Ovary (tissue), 7 donors: ENCODE measurements at regions not wholly inside any gene's neighbourhood (a gene's known extent, or its start where the extent isn't known, plus 50 kb on each side); places are given as distances from the start of the nearest gene placed in this dataset.

ENCODE experiments used
- DNase-seq, 5 donors: peaks; one replicate each; pipeline ENCODE4 v3.0.0-alpha.2; 2019 to 2020
- H3K27ac ChIP-seq, 2 donors: fragments of 200-600 bp; one replicate each; pipeline versions ENCODE4 v1.5.1 to v1.8.0; 2019 to 2022
- H3K27me3 ChIP-seq: fragments of 200-600 bp; one replicate; pipeline ENCODE4 v1.8.0; 2022
- H3K36me3 ChIP-seq: fragments of 200-600 bp; sonication (generic); one replicate; pipeline ENCODE4 v1.5.1; 2019
- H3K4me1 ChIP-seq: one replicate; pipeline ENCODE4 v1.8.1; 2013; ENCODE audit warnings: mild to moderate bottlenecking, moderate library complexity; ENCODE audit not compliant: insufficient read depth
- H3K4me3 ChIP-seq: fragments of 200-600 bp; sonication (generic); one replicate; pipeline ENCODE4 v1.5.1; 2017
- H3K9me3 ChIP-seq, 2 donors: fragments of 200-600 bp in 1 of 2; sonication (generic) in 1 of 2; one replicate each; pipeline versions ENCODE4 v1.5.1 to v1.8.1; 2013 to 2019; ENCODE audit warnings: mild to moderate bottlenecking in 1 of 2, moderate library complexity in 1 of 2
- EP300 ChIP-seq: sonication (generic); formaldehyde crosslinking; IDR thresholded peaks from one replicate; pipeline ENCODE4 v1.6.1; 2017; ENCODE audit warnings: antibody characterized with exemption
- POLR2A ChIP-seq: fragments of 450-650 bp; IDR thresholded peaks from one replicate; pipeline ENCODE4 v1.6.1; 2017; ENCODE audit warnings: antibody characterized with exemption, mild to moderate bottlenecking, moderate library complexity
- WGBS, 3 donors: extraction: QIAGEN DNeasy Blood & Tissue Kit in 1 of 3; methylation state at CpG; one replicate each; pipeline versions ENCODE4 v1.1.5 to v1.1.7; 2013 to 2017; 5-methylcytosine and 5-hydroxymethylcytosine counted together
- intact Hi-C, 4 donors: fragments of 100-400 bp; cut with DNase I; formaldehyde crosslinking; loops; one replicate each; pipeline versions ENCODE4 v1.11.0 to v1.15.1; 2022 to 2023
- TF ChIP-seq, protein P1 (sequence below), 3 donors: fragments of 450-650 bp in 2 of 3; fragments of 200-600 bp in 1 of 3; IDR thresholded peaks; one replicate each; pipeline versions ENCODE4 v1.5.1 to v1.8.0; 2016 to 2022; ENCODE audit warnings: antibody characterized with exemption in 3 of 3, mild to moderate bottlenecking in 1 of 3
- donor health status: DM: no; HTN: no; CAD: no; lungs with moderate emphysema.
- donor health status: DM: no; HTN: no; CAD: no.
- donor health status: Bipolar disorder and iron deficiency.
- donor health status: DM: no; HTN: no; CAD: no.
- donor health status: DM: yes; HTN: yes; CAD: no.

DNA sequence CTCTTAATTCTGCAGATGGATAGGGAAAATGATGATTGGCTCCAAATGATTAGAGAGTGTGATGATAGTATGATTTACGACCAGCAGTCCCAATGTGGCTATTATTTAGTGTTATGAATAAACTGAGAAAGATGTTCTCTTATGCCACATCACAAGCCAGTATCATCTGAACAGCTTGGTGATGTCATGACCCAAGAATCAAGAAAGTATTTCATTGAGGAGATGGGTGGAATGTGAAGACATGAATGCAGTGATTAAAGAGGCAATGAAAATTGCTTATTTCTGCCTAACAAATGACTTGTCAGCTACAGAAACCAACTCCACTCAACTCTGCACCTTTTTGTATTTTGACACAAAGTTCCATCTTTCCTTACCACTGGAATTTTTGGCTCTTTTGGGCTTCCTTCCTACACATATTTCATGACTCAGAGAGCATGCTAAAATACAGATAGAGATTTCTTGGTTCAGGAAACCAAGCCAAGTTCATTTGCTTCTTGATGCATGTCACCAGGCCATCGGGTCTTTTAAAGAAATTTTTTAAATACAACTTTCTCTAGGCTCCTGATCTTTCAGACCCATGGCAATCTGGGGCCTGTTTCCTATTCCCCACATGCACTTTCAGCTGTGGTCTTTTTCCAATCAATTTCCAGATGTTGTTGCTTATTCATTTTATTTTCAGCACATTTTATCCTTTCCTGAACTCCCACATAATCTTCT, 174.2 kb downstream of the HHIP start:
- TF ChIP-seq POLR2A: no peak
- TF ChIP-seq EP300: no peak
- TF ChIP-seq, protein P1, sequence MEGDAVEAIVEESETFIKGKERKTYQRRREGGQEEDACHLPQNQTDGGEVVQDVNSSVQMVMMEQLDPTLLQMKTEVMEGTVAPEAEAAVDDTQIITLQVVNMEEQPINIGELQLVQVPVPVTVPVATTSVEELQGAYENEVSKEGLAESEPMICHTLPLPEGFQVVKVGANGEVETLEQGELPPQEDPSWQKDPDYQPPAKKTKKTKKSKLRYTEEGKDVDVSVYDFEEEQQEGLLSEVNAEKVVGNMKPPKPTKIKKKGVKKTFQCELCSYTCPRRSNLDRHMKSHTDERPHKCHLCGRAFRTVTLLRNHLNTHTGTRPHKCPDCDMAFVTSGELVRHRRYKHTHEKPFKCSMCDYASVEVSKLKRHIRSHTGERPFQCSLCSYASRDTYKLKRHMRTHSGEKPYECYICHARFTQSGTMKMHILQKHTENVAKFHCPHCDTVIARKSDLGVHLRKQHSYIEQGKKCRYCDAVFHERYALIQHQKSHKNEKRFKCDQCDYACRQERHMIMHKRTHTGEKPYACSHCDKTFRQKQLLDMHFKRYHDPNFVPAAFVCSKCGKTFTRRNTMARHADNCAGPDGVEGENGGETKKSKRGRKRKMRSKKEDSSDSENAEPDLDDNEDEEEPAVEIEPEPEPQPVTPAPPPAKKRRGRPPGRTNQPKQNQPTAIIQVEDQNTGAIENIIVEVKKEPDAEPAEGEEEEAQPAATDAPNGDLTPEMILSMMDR (IDR thresholded peaks at IDR 0.05): no peak
- Histone ChIP-seq H3K4me3 (no peak overlapping the region), H3K36me3 (no peaks in the 10 kb centered on the region), H3K4me1 (no peaks in the 10 kb centered on the region), H3K9me3 (no peaks in the 10 kb centered on the region), H3K27ac (no peak overlapping the region), H3K27me3 (no peaks in the 10 kb centered on the region)
- no peak for DNase-seq
- intact Hi-C loops: no loop called here
- 32 to 60% (median 49%) methylated on average over 2 of the region's 2 CpGs for WGBS, 3 donors

- Histone ChIP-seq H3K4me1 (no peaks in the 10 kb centered on the region), H3K4me3 (no peak overlapping the region), H3K27ac (no peak overlapping the region), H3K9me3 (no peaks in the 10 kb centered on the region), H3K27me3 (no peaks in the 10 kb centered on the region), H3K36me3 (no peaks in the 10 kb centered on the region)
- intact Hi-C loops: no loop called here
- TF ChIP-seq EP300 (no peak), POLR2A (no peak)
- TF ChIP-seq, protein P1 (IDR thresholded peaks at IDR 0.05): no peak
- 11 to 20% (median 15%) methylated on average over 2 of the region's 2 CpGs for WGBS, 3 donors
- DNase-seq: no peak
Measured at GRCh38 chr4:144820728-144821085, 174.8 kb downstream of the HHIP start.

DNA sequence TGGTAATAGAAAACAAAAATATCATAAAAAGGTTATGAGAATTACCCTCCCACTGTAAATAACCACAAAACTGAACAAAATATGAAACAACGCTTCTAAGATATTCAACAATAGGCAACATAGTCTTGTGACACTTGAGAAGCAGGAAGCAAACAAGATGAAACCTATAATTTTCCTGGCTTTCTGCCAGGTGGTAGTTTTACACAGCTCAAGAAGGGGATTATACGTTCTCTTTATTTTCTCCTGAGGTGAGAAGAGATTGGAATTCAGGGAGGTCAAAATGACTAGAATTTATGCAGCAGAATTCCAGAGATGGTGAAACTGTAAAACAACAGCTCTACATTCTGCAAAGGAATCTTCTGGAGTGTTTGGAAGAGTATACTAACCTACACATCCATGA, 186.0 kb downstream of the HHIP start:
- Histone ChIP-seq H3K27ac (no peak overlapping the region), H3K9me3 (no peaks in the 10 kb centered on the region), H3K36me3 (no peaks in the 10 kb centered on the region), H3K4me1 (no peaks in the 10 kb centered on the region), H3K27me3 (no peaks in the 10 kb centered on the region), H3K4me3 (no peak overlapping the region)
- no peak for TF ChIP-seq EP300
- TF ChIP-seq, protein P1 (IDR thresholded peaks at IDR 0.05): no peak
- TF ChIP-seq POLR2A: no peak
- DNase-seq: no peak
- 57 to 64% (median 62%) methylated on average over 2 of the region's 2 CpGs for WGBS, 3 donors
- intact Hi-C loops: no loop called here

DNA sequence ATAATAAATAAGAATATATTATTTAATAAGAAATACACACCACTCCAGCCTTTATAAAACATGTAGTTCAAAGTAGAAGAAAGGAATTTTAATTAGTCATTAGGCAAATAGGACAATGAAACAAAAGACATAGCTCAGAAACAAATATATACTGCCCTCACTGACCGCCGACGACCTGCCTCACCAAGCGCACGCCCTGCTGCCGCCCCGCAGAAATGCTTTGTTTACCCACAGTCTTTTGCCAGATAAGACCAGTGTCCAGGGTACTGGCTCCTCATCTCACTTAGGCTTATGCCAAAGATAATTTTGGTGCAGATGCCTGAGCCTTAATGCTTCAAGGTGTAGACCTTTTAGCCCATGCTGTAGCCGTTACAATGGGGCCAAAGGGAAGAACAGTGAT, 199.5 kb downstream of the HHIP start:
- intact Hi-C loops: no loop called here
- 86 to 92% (median 87%) methylated on average over 8 of the region's 8 CpGs for WGBS, 3 donors
- Histone ChIP-seq H3K36me3 (no peaks in the 10 kb centered on the region), H3K27me3 (no peaks in the 10 kb centered on the region), H3K4me1 (no peaks in the 10 kb centered on the region), H3K9me3 (no peaks in the 10 kb centered on the region), H3K27ac (no peak overlapping the region), H3K4me3 (no peak overlapping the region)
- TF ChIP-seq POLR2A (no peak), EP300 (no peak)
- TF ChIP-seq, protein P1 (IDR thresholded peaks at IDR 0.05): no peak
- no peak for DNase-seq
